Osteoblast (primary cell): ENCODE measurements at regions not wholly inside any gene's neighbourhood (a gene's known extent, or its start where the extent isn't known, plus 50 kb on each side); places are given as distances from the start of the nearest gene placed in this dataset.
A peak's percentile ranks its signal among the peaks of the same experiment; 100 is the strongest.

Source experiments
- DNase-seq: peaks from one replicate; pipeline ENCODE4 v3.0.0; 2011; ENCODE audit warnings: low spot score, mixed read lengths; ENCODE audit not compliant: insufficient read length; ENCODE audit errors: missing footprints
- H2AFZ ChIP-seq: 2 replicates; pipeline ENCODE4 v1.6.0; 2011; ENCODE audit warnings: mild to moderate bottlenecking, low read length
- H3K27ac ChIP-seq: 2 replicates; pipeline ENCODE4 v1.5.1; 2011; ENCODE audit warnings: mild to moderate bottlenecking, low read depth, low read length, moderate library complexity
- H3K27me3 ChIP-seq: 2 replicates; pipeline ENCODE4 v1.6.0; 2012; ENCODE audit warnings: mild to moderate bottlenecking, control low read depth, inconsistent platforms, low read length, moderate library complexity; ENCODE audit not compliant: insufficient read depth
- H3K36me3 ChIP-seq: 2 replicates; pipeline ENCODE4 v1.5.1; 2011; ENCODE audit warnings: mild to moderate bottlenecking, low read length, control low read depth, moderate library complexity; ENCODE audit not compliant: insufficient read depth
- H3K4me1 ChIP-seq: 2 replicates; pipeline ENCODE4 v1.5.1; 2011; ENCODE audit warnings: mild to moderate bottlenecking, low read length, control low read depth, moderate library complexity; ENCODE audit not compliant: insufficient read depth
- H3K4me2 ChIP-seq: 2 replicates; pipeline ENCODE4 v1.6.0; 2011; ENCODE audit warnings: mild to moderate bottlenecking, low read length; ENCODE audit not compliant: insufficient read depth
- H3K4me3 ChIP-seq: fragments of 200-600 bp; sonication (generic); 3 replicates; pipeline ENCODE4 v1.5.1; 2012; ENCODE audit warnings: mild to moderate bottlenecking, low read length, inconsistent platforms; ENCODE audit not compliant: insufficient read depth
- H3K79me2 ChIP-seq: 2 replicates; pipeline ENCODE4 v1.6.0; 2012; ENCODE audit warnings: mild to moderate bottlenecking, low read length, control low read depth, inconsistent platforms; ENCODE audit not compliant: insufficient read depth
- H3K9me3 ChIP-seq: 2 replicates; pipeline ENCODE4 v1.5.1; 2011; ENCODE audit warnings: low read depth, low read length, control low read depth
- H4K20me1 ChIP-seq: 2 replicates; pipeline ENCODE4 v1.6.0; 2012; ENCODE audit warnings: mild to moderate bottlenecking, low read length, control low read depth; ENCODE audit not compliant: insufficient read depth
- TF ChIP-seq, protein P1 (sequence below): IDR thresholded peaks from 2 replicates; pipeline ENCODE4 v1.5.1; 2011; ENCODE audit warnings: mild to moderate bottlenecking, low read depth, low read length, moderate library complexity; ENCODE audit errors: extremely low read depth

GRCh38 chr7:119184124-119184788 is 959.8 kb downstream of the ANKRD7 start:
- Histone ChIP-seq H3K36me3 (no peaks in the 10 kb centered on the region), H3K4me3 (no peak overlapping the region), H3K27me3 (no peaks in the 10 kb centered on the region), H3K4me1 (no peaks in the 10 kb centered on the region), H3K27ac (no peak overlapping the region), H3K4me2 (no peak overlapping the region), H2AFZ (no peak overlapping the region), H3K9me3 (no peaks in the 10 kb centered on the region), H4K20me1 (no peaks in the 10 kb centered on the region), H3K79me2 (no peaks in the 10 kb centered on the region)
- TF ChIP-seq, protein P1, sequence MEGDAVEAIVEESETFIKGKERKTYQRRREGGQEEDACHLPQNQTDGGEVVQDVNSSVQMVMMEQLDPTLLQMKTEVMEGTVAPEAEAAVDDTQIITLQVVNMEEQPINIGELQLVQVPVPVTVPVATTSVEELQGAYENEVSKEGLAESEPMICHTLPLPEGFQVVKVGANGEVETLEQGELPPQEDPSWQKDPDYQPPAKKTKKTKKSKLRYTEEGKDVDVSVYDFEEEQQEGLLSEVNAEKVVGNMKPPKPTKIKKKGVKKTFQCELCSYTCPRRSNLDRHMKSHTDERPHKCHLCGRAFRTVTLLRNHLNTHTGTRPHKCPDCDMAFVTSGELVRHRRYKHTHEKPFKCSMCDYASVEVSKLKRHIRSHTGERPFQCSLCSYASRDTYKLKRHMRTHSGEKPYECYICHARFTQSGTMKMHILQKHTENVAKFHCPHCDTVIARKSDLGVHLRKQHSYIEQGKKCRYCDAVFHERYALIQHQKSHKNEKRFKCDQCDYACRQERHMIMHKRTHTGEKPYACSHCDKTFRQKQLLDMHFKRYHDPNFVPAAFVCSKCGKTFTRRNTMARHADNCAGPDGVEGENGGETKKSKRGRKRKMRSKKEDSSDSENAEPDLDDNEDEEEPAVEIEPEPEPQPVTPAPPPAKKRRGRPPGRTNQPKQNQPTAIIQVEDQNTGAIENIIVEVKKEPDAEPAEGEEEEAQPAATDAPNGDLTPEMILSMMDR = no peak
- no peak for DNase-seq

DNA sequence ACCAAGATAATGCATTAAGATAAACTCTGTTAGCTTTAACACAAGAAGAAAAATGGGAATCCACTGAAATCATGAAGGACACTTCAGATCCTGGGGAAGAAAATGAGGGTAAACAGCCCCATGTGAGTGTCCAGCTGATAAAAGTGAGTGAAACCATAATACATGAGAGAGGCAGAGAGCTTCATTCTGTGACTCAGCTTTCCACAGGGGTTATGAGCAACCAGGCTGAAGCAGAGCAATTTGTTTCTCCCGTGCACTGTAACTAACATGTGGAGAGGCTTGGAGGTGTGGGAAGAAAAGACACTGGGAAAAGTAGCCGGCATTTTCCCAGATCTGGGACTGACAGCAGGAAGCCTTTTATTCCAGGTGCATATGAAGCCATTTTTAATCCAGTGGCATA is 971.7 kb downstream of the ANKRD7 start:
- H2AFZ ChIP-seq = no peak overlapping the region
- no peaks in the 10 kb centered on the region for H3K9me3 ChIP-seq
- H3K4me2 ChIP-seq = no peak overlapping the region
- H4K20me1 ChIP-seq = no peaks in the 10 kb centered on the region
- no peaks in the 10 kb centered on the region for H3K79me2 ChIP-seq
- no peaks in the 10 kb centered on the region for H3K36me3 ChIP-seq
- TF ChIP-seq, protein P1 = no peak
- H3K4me1 ChIP-seq = no peaks in the 10 kb centered on the region
- H3K27ac ChIP-seq = no peak overlapping the region
- no peak overlapping the region for H3K4me3 ChIP-seq
- no peaks in the 10 kb centered on the region for H3K27me3 ChIP-seq
- DNase-seq = no peak

DNA sequence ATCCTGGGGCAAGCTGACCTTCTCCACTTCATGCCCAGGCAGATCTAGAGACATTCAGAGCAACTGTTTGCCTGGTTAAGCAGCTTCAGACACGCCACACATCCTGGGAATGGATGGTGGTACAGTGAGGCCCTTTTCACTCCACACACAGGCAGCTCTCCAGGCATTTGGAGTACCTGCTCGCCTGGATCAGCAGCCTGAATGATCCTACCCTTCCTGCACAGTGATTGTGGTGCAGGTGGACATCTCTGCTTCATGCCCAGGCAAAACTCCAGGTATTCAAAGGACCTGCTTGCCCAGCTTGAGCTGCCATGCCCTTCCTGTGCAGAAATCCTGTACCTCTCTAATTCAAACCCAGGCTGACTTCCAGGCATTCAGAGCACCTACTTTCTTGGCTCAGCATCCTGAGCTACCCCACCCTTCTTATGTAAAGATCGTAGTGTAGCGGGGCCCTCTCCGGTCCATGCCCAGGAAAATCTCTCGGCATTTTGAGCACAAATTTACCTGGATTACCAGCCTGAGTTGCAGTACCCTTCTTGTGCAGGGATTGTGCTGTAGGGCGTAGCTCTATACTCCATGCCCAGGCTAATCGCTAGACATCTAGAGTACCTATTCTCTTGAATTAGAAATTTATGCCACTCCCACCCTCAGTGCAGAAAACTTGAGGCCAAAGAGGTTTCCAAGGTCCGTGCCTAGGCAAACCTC is 972.8 kb downstream of the ANKRD7 start:
- H3K36me3 ChIP-seq = no peaks in the 10 kb centered on the region
- no peak overlapping the region for H3K27ac ChIP-seq
- no peak overlapping the region for H3K4me3 ChIP-seq
- no peaks in the 10 kb centered on the region for H3K79me2 ChIP-seq
- no peak overlapping the region for H2AFZ ChIP-seq
- H3K27me3 ChIP-seq = no peaks in the 10 kb centered on the region
- no peaks in the 10 kb centered on the region for H4K20me1 ChIP-seq
- TF ChIP-seq, protein P1 = no peak
- DNase-seq = no peak
- no peak overlapping the region for H3K4me2 ChIP-seq
- H3K9me3 ChIP-seq = no peaks in the 10 kb centered on the region
- no peaks in the 10 kb centered on the region for H3K4me1 ChIP-seq

GRCh38 chr7:119197877-119198527 is 973.5 kb downstream of the ANKRD7 start:
- no peaks in the 10 kb centered on the region for H3K36me3 ChIP-seq
- no peak for DNase-seq
- no peak overlapping the region for H3K4me2 ChIP-seq

More at GRCh38 chr7:119197877-119198527, 973.5 kb downstream of the ANKRD7 start:
- H3K4me3 ChIP-seq = no peak overlapping the region
- no peaks in the 10 kb centered on the region for H4K20me1 ChIP-seq
- no peaks in the 10 kb centered on the region for H3K79me2 ChIP-seq
- H3K9me3 ChIP-seq = no peaks in the 10 kb centered on the region
- H3K27ac ChIP-seq = no peak overlapping the region
- H2AFZ ChIP-seq = no peak overlapping the region
- no peaks in the 10 kb centered on the region for H3K27me3 ChIP-seq
- TF ChIP-seq, protein P1 = peak; percentile 37
- H3K4me1 ChIP-seq = no peaks in the 10 kb centered on the region
